GM19239 (cell line): ENCODE measurements at regions not wholly inside any gene's neighbourhood (a gene's known extent, or its start where the extent isn't known, plus 50 kb on each side); places are given as distances from the start of the nearest gene placed in this dataset.

ENCODE experiments used
- DNase-seq: peaks from one replicate; pipeline ENCODE4 v3.0.0; 2011; ENCODE audit warnings: low spot score; ENCODE audit not compliant: insufficient read length
- FAIRE-seq: peaks from 2 replicates; lab custom pipeline; 2011; peaks lifted over from hg19 to GRCh38; lab: Jason Lieb, UNC

DNA sequence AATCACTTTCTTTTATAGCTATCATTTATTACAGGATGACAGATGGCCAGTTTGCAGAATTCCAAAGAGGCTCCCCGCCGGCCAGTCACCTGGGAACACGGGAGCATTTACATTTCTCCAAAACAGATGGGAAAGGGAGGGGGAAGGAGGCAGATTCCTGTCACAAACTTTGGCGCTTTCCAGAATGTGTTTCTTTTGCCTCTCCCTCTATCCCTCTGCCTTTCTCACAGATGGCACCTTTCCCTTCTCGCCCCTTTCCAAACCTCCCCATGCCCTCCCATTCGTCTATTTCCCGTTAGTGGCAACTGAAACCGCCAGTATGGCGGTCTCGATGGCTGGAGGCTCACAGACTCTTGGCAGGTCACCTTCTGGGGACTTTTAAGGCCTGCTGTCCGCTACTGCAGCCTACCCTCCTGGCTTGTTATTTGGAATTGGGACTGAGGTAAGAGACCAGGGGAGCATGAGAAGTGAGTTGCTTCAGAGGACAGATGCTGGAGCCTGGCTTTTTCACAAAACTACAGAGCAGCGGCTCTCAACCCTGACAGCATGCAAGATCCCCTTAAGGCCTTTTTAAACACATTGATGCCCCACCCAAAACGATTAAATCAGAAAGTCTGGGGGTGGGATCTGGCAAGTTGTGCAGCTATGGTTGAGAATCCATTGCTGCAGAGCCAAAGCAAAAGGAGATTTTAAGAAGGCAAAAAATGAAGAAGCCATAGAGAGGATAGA lies 161.5 kb upstream of the VASH1 start:
- FAIRE-seq (no peak), DNase-seq (no peak)

DNA sequence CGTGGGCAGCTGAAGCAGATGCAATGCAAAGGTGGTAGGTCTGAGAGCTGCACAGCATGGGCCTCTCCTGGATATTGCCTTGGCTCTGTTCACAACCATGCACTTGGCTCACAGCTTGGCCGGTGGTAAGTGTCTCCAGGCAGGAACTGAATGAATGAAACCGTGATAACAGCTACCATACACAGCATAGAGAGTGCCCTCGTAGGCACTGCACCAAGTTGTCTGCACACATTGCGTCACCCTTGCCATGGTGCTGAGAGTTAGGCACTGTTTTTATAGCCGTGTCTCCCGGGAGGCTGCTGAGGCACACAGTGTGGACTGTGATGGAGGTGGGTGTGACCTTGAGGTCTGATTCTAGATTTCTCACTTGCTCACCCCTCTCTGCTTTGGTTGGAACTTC lies 157.6 kb upstream of the VASH1 start:
- FAIRE-seq (no peak), DNase-seq (no peak)

DNA sequence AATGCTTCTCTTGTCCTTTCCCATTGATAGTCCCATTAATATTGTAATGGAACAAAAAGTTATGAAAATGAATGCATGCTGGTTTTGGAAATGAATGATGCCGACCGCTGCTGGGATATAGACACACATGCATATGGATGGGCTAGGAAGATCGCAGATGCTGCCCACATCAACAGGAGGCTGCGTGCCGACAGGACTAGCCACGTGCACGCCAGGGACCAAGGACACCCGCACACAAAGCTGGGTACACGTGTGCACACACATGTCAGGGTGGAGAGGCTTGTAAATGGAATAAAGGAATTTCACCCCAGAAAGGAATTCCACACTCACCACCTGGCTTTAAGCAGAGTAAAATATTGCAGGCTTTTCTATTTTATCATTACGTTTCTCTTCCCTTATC lies 153.8 kb upstream of the VASH1 start:
- no peak for DNase-seq
- no peak for FAIRE-seq

DNA sequence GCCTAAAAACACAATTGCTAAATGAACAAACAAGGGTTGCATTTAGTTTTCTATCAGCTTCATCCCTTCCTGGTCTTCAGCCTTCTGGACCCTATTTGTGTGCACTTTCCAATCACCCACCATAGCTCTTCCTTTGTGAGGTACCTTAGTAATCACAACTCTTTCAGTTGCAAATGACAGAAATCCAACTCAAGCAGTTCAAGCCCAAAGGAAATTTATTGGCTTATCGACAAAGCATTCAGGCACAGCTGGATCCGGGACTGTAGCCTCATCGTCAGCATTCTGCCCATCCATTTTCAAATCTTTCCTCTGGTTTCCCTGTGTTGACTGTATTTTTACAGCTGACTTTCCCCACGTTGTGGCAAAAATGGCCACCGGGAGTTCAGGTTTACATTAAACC lies 148.6 kb upstream of the VASH1 start:
- FAIRE-seq = no peak
- no peak for DNase-seq

DNA sequence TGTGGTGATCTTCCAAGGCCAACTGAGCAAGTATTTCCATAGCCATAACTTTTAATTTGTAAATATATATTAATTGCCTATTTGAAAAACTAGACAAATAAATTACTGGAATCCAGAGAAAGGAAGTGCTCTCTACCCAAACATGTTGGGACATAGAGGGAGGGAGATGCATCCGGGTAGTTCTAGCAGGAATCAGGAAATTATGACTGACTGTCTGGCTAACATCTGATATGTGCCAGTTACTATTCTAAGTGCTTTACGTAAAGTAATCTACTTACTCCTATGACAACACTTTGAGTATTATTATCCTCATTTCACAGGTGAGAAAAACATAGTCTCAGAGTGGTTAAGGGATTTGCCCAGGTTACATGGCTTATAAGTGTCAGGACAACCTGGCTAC lies 147.7 kb upstream of the VASH1 start:
- FAIRE-seq (no peak), DNase-seq (no peak)

DNA sequence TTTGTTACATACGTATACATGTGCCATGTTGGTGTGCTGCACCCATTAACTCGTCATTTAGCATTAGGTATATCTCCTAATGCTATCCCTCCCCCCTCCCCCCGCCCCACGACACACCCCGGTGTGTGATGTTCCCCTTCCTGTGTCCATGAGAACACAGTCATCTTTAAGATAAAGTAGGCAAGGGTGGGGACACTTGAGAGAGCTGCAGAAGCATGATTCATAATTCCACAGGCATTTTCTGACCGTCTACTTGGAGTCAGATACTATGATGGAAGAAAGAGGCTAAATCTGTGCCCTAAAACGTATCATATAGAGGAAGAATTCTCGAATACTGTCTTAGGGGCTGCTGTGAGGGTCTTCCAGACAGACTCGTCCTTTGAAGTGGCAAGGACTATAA lies 145.9 kb upstream of the VASH1 start:
- DNase-seq (no peak), FAIRE-seq (no peak)

DNA sequence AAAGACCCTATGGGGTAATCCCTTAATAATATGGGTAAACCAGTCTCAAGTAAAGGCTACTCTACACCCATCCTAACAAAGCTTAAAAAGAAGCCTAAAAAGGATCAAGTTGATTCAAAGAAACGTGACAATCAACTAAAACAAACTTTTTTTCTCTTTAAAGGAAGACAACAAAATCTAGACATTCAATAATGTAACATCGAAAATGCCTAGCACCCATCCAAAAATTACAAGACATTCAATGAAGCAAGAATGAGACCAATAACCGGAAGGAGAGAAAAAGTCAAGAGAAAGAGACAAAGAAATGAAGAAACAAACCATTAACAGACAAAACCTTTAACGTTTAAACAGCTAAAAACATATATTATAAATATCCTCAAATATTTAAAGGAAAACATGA lies 143.8 kb upstream of the VASH1 start:
- no peak for FAIRE-seq

DNA sequence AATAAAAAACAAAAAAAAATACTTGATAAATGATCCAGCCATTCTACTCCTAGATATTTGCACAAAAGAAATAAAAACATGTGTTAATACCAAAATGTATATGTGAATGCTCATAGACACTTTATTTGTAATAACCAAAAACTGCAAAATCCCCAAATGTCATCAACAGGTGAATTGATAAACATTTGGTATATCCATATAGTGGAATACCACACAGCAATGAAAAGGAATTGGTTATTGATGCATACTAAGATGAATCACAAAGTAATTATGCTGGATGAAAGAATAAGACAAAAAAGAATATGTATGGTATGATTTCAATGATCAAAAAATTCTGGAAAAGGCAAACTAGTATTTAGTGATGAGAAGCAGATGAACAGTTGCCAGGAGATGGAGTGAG lies 124.7 kb upstream of the VASH1 start:
- DNase-seq = no peak
- no peak for FAIRE-seq

More for the DNA sequence above, 143.8 kb upstream of the VASH1 start:
- no peak for DNase-seq

DNA sequence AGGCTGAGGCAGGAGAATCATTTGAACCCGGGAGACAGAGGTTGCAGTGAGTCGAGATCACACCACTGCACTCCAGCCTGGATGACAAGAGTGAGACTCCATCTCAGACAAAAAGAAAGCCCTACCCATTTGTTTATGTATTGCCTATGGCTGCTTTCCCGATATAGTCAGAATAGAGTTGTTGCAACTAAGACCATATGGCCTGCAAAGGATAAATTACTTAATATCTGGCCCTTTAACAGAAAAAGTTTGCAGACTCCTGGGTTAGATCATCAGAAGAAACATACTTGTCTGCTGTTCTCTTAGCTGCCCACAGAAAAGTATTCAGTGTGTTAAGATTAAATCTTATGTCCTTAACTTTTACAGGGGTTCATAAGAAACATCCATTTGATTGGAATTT lies 122.4 kb upstream of the VASH1 start:
- DNase-seq (no peak), FAIRE-seq (no peak)

DNA sequence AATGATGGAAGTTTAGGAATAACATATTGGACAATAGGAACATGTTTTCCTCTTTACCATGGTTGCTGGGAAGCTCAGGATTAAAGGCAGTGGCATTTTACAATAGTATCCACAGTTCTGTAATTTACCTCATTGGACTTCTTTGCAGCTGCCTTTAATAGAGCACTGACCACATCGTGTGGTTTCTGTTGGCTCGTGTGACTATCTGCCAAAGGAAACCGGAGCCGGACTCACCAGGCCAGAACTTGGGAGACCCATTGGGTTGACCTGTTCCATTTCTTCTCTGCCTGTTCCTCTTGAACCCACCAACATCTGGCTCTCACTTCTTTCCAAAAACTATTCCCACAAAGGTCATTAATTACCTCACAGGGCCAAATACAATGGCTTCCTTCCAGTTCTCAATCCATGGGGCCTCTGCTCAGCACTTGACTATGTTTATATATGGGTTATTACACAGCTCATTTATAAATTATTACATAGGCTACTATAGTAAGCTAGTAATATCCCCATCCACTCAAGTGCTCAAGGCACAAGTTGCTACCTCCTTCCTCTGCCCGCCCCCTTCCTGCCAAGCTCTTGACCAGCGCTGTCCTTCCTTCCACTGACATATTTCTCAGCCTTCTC lies 121.5 kb upstream of the VASH1 start:
- DNase-seq (no peak), FAIRE-seq (no peak)

DNA sequence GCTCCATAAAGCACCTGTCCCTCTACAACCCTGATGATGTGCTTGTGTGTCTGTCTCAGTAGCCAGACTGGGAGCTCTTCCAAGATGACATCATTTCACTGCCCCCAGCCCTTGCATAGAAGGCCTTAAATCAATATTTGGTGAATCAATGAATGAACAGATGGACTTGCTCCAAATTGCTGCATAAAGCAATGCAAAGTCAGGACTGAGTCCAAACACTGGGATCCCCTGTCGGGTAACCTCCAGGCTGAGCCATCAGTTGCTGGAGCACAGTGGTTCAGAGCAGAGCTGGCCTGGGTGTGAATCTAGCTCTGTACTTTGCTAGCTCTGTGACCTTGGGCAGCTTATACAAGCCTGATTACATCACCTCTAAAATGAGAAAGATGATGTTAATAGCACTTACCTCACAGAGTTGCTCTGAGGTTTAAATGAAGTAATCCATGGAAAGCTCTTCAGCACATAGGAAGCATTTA lies 120.3 kb upstream of the VASH1 start:
- FAIRE-seq (no peak), DNase-seq (no peak)

DNA sequence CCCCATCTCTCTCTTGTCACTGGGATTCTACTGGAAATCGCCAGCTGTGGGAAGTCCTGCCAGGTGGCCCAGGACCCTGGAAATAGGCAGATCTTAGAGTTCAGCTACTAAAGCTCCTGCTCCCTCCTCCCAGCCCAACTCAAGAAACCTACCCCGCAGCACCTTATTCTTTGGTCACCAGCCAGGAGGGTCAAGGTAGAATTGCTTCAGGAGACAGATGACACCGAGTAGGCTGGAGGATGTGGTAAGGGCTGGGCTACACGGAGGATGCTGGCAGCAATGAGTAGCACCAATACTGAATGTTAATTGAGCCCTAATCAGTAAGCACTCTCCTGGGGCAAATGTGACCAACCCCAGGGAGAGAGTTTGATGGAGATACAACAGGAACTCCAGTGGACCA lies 119.7 kb upstream of the VASH1 start:
- no peak for DNase-seq
- FAIRE-seq = no peak

DNA sequence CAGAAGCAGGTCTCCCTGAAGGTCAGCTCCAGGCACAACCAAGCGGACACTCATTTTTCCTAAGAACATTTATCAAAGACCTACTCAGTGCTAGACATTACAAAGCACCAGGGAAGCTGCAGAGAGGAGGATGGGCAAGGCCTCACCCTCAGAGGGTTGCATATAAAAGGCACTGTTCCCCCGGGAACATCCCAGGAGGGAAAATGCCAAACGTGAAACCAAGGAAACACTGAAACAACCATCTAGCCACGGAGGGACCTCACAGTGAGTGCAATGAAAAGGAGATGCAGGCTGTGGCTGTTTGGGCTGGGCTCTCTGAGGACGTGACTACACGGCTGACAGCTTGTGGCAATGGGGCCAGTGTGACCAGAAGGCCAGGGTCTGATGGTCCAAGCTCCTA lies 117.4 kb upstream of the VASH1 start:
- FAIRE-seq = no peak
- DNase-seq = no peak

DNA sequence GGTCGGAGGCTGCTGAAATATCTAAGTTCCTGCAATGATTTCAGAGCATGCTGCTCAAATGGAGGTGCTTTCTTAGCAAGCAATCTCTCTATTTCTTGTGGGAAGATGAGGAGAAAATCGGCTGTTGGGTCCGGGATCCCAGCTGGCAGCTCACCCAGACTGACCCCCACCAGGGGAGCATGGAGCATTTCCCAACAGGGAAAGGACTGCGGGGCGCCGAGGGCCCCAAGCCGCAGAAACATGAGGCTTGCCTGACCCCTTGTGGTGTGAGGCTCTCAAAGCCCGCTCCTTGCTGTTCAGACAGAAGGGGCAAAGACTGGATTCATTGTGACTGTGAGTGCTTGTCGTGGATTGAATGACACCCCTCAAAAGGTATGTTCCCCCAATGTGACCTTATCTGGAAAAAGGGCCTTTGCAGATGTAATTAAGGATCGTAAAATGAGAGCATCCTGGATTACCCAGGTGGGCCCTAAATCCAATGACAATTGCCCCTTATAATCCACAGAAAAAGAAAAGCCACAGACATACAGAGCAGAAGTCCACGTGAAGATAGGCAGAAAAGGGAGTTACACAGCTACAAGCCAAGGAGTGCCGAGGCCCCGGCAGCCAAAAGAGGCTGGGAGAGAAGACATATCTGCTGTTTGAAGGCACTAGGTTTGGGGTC lies 116.3 kb upstream of the VASH1 start:
- FAIRE-seq = peak; percentile 47
- peak; percentile 9 for DNase-seq

DNA sequence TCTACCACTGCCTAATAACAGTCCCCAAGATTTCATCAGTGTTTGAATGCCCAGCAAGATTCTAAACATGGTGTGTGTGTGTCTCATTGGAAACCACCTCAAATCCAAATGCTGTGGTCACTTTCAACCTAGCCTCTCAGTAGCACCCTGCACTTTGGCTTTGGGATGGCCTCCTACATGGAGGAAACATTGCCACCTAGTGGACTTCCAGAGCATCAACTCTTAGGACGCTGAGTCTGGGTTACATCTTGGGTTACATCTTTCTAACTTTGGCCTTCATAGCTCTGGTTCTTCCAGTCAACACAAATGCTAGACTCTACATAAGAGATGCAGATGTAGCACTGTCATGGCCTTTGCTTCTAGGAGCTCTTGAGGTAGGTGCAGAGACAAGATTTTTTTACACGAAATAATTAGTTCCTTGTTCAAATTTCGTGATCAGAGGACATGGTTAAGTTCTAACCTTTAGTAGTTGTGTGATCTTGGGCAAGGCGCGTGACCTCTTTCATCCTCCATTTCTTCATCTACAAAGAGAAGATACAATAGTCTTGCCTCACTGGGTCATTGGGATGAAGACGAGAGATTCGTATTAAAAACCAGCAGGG lies 113.5 kb upstream of the VASH1 start:
- peak; percentile 48 for DNase-seq
- peak; percentile 96 for FAIRE-seq

DNA sequence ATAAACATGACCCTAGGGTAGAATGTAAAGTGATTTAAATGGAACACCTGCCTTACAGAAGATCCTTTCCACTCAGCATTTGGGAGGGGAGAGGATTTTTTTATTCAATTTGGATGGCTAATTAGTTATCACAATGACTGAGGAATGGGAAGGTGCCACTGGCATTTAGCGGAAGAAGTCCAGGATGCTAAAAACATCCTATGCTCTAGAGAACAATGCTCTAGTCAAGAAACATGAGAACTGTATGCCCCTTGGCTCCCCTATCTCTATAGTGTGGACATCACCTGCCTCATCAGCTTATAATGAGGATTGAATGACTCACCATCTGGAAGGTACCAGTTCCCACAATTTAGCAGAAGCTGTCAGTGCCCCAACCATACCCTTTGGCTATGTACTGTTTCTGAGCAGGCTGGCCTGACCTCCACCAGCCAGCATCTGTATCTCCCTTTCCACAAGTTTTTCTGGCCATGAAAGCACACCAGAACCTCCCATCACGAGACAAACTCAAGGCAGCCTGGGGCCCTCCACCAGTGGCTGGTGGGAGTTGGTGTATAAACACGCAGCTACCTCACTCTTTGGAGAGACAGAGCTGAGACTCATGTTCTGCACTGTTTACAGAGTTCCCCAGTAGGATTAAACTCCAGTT lies 109.7 kb upstream of the VASH1 start:
- FAIRE-seq (no peak), DNase-seq (no peak)

DNA sequence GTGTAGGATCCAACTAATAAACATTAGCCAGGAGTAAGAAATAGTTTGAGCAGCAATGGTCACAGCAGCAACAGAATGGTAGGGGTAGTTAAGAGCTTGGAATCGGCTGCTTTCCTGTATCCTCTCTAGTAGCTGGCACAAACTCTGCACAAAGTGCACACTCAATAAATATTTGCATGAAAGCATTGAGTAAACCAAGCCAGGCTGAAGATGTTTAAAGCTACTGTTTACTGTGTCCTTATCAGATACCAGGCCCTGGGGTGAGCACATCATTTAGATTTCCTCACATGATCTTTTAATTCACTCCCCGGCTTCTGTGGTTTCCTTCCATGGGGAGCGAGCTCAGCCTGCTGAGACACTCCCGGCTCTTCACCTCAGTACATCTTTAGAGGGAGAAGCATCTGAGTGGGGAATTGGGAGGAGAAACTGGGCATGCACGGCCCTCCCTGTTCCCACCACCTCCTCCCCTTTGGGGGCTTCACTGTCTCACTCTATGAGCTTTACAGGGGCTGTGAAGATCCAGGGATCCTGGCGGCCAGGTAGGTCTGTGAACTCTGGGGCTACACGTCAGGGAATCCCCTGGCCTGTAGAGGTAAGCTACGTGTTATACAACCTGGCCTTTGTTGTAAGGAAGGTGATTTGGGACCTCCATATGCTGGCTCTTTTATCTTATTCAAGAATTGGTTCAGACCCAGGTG lies 107.2 kb upstream of the VASH1 start:
- FAIRE-seq (no peak), DNase-seq (no peak)

DNA sequence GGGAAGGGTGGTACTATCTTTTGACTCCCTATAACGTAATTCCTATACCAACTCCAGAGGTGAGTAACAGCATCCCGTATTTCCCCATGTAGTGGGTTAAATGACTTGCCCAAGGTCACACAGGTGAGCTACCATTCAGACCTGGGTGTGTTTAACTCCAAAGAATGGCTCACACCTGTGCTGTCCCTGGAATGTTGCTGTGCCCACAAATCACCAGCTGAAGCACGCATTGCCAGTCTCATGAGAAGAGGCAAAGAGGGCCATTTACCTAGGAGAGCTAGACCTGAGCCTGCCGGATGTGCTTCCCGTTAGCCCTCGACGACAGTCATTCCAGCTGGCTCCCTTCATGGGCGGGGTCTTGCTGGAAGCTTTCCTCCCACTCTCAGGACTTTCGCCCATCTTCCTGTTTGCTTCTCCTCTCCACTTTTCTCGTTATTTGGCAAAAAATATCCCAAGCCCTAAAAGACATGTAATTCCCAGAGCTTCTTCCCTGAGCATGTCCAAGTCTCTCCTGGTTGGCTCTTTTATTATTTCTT lies 106.6 kb upstream of the VASH1 start:
- DNase-seq = no peak
- FAIRE-seq = no peak

DNA sequence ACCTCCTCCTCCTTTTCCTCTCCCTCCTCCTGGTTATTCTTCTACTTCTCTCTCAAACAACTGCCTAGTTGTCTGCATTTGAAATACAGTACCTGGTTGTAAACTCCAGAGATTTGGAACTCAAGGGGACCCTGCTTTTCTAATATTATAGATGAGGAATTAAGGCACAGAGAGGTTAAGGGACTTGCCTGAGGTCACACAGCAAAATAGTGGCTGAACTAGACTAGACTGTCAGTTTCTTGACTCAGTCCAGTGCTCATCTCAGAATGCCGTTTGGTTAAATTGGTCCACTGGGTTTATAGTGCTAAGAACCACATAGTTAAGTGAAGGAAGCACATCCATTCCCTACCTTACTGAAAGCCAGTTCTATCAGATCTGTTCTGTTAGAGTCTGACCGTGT lies 105.9 kb upstream of the VASH1 start:
- FAIRE-seq (no peak), DNase-seq (no peak)

DNA sequence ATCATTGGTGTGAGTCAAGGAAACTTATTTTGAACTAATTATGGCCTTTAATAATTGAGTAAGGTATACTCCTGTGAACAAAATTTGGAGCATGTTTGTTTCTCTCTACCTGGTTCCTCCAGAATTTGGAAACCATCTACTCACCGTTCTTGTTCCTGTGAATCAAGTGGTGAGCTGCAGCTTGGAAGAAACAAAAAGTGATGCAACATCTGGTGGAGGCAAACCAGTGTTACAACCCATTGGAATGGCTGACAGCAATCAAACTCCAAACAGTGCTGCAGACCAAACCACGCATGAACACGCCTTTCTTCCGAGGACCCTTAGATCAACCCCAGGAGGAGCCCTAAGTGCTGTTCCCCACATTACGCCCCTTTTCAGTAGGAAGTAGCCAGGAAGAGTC lies 104.7 kb upstream of the VASH1 start:
- no peak for FAIRE-seq
- no peak for DNase-seq
